NOMO-1 treated with DMSO at 0.1 percent for 48 hours (cell line): ENCODE measurements at regions not wholly inside any gene's neighbourhood (a gene's known extent, or its start where the extent isn't known, plus 50 kb on each side); places are given as distances from the start of the nearest gene placed in this dataset.

Experiments used
- DNase-seq: peaks from one replicate; lab custom pipeline; 2025; ENCODE audit not compliant: unreplicated experiment; lab: John Stamatoyannopoulos, UW

DNA sequence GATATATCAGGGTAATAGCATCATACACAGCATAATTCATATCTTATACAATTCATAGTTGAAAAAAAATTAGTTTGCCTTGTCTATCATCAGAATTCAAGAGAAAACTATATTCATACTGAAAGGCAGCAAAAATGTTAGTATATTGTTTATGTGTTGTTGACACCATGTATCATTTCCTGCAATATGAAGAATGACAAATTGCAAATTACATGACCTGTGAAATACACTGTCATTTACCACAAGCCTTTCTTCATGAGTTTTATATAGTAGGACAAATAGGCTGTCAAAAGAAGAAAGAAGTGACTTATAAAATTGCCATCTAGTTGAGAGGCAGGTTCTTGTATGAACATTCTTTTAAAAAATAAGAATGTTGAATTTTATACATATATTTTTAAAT is 1136.3 kb upstream of the CDH9 start:
- no peak for DNase-seq

DNA sequence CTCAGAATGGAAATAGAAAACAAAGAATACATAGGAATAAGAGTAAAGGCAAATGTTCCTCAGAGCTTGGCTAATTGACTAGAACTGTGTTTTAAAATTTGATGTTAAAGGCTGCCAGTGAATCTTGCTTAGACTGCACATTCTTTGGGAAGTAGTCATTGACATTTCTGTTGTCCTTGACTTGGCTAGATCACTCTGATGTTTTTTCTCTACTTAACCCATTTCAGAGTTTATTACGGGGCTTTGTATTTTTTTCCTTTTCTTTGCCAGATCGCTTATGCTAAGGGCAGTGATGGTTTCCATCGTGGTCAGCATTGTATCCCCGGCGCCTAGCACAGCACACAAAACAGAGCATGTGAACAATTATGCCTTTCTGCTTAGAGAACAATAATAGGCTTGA is 1126.7 kb upstream of the CDH9 start:
- DNase-seq: no peak

DNA sequence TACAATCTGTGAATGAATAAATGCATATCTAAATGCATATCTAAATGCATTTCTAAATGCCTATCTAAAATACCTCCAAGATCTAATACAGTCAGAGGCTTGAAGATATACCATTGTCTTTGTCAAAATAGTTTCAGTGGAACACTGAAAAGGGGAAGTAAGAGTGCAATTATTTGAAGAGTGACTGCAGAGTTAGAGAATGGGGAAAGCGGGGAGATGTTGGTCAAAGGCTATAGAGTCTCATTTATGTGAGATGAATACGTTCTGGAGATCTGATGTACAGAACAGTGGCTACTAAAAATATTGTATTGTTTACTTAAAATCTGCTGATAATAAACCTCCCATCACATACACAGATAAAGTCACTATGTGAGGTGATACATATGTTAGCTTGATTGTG is 1126.2 kb upstream of the CDH9 start:
- DNase-seq: peak; percentile 67

DNA sequence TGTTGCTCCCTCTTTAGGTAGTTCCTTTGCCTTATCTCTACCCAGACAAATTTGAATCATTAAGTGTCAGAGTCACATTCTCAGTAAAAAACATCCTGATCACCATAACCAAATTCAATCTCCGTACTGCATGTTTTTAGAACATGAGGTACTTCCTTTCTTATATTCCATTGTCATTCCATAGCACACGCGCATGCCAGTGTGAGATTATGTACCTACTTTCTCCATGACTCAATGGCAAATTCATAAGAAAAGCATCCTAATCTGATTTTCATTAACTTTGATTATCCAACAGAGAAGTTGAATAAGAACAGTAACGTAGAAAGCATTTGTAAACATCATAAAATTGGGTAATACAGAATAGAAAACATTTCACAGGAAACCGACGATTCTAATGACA is 1118.6 kb upstream of the CDH9 start:
- DNase-seq: no peak

DNA sequence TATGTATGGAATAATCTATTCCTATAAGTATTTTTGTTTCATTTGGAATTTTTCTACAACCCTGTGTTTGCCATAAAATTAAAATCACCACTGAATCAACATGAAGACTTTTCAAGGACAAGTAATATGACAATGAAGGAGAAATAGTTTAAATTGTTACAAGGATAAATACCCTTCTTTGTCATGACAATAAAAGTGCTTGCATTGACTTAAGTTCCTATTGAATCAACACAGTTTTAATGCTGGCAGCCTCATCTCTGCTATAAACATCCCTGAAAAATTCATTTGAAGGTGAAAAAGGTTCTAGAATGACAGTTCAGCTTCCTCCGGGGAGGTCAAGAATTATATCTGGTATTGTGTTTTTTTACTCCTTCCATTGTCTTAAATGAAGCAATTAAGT is 1105.1 kb upstream of the CDH9 start:
- no peak for DNase-seq

DNA sequence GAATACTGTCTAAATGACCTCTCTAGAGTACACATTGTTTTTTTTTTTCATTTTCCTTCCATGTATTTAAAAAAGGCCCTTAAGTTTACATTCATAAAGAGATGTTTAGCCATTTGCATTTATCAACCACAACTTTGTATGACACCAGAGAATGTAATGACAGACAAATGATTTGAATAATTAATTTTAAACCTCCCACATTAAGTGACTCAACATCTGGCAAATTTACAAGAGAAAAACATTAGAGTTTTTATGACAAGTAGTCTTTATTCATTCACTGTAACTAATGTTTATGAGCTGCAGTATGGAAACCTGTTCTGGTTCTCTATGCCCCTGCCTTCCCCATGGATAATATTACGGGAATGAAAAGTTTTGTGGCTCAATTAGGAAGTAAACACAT is 1093.8 kb upstream of the CDH9 start:
- no peak for DNase-seq

DNA sequence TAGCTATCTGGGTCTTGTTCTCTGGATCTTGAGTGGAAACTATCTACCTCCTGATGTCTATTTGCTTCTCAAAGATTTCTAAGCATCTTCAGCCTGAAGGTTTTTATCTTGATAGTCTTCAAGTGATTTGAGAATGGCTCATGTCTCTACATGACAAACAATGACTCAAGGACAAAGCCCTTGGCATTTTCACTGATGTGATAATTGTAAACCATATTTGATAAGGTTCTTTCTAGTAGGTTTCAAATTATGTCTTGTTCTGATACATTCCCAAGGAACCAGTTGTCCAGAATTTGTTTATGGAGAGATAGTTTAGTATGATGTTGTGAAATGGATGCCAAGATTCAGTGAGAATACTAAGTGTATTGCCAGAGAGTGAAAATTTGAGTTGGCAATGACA is 1079.3 kb upstream of the CDH9 start:
- DNase-seq: no peak

DNA sequence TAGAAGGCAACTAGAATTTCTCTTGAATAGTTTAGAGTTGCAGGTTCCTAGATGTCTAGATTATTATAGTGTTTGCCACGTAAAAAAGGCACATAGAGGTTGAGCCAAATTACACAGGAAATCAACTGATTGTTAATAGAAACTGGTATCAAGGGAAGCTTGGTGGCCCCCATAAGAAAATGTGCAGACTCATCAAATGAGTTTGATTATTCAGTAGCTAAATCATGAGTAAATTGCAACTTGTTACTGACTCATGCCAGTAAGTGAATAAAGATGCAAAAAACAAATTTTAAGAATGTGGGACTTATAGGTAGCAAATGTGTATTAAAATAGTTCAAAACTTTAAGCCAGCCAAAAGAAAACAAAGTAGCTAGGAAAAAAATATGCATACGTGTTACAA is 1078.9 kb upstream of the CDH9 start:
- no peak for DNase-seq

DNA sequence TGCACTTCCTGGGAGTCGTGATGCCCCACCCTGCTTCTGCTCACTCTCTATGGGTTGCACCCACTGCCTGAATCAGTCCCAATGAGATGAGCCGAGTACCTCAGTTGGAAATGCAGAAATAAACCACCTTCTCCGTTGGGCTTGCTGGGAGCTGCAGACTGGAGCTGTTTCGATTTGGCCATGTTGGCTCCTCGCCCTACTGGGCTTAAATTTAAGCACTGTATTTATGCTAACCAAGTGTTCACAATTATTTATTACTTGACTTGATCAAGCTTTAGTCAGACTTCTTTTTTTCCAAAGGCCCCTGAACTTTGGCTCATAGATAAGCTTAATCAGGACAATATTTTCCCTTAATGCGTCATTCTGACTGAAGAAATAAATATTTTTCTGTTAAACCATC is 1072.4 kb upstream of the CDH9 start:
- no peak for DNase-seq

DNA sequence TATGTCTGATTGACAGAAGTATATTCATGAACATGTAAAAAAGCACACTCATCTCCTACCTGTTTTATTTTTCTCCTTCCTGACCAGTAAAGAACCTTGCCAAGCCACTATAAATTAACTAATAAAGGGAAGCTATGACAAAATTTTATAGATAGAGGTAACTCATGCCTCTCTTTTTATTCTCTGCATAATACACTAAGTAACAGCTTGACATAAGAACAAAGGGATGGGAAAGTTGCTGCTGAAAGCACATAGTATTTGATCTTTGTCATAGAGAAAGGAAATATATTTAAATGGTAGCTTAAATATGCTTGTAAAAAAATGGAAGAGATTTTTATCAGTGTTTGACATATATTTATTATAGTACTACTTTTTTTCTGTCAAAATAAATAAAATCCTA is 1065.7 kb upstream of the CDH9 start:
- DNase-seq: no peak

DNA sequence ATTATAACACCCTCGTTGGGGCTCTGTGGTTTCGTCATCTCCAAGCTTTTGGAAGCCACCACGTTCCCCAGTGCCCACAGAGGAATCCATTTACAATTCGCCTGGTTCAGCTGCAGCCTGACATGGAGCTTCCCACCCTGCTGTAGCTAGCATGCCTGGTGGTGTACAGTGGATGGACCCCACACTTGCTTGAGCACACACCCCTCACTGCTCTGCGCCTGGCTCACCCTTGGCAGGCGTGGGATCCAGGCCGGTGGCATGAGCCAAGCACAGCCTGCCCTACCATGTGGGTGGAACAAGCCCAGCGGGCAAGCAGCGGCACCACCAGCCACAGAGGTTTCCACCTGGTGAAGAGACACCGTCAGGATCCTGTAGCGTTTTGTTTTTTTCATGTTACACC is 1045.7 kb upstream of the CDH9 start:
- no peak for DNase-seq

DNA sequence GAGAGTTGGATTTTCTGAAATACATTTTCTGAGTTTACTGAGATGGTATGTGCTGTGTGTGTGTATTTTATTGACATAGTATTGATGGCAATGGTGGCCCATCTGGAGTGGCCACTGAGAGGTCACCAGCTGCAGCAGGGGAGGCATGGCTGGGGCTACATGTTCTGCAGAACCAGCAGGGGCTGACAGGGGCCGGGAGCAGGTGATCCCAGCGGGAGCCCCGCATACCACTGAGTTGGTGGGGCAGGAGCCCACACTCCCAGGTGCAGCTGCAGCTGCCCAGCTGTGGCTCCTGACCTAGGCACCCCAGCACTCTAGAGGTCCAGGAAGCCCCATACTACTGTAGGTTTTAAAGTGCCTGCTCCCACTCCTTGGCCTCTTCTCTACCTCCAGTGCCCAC is 1044.2 kb upstream of the CDH9 start:
- DNase-seq: no peak

DNA sequence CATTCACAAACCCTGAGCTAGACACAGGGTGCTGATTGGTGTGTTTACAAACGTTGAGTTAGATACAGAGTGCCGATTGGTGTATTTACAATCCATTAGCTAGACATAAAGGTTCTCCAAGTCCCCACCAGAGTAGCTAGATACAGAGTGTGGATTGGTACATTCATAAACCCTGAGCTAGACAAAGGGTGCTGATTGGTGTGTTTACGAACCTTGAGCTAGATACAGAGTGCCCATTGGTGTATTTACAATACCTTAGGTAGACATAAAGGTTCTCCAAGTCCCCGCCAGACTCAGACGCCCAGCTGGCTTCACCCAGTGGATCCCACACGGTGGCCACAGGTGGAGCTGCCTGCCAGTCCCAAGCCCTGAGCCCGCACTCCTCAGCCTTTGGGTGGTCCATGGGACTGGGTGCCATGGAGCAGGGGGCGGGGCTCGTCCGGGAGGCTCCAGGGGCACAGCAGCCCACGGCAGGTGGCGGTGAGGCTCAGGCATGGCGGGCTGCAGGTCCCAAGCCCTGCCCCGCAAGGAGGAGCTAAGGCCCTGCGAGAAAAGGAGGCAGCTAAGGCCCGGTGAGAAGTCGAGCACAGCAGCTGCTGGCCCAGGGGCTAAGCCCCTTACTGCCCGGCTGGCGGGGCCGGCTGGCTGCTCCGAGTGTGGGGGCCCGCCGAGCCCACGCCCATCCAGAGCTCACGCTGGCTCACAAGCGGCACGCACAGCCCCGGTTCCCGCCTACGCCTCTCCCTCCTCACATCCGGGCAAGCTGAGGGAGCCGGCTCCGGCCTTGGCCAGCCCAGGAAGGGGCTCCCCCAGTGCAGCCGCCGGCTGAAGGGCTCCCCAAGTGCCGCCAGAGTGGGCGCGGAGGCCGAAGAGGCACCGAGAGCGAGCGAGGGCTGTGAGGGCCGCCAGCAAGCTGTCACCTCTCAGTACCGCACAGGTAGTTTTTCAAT is 1039.2 kb upstream of the CDH9 start:
- DNase-seq: no peak

DNA sequence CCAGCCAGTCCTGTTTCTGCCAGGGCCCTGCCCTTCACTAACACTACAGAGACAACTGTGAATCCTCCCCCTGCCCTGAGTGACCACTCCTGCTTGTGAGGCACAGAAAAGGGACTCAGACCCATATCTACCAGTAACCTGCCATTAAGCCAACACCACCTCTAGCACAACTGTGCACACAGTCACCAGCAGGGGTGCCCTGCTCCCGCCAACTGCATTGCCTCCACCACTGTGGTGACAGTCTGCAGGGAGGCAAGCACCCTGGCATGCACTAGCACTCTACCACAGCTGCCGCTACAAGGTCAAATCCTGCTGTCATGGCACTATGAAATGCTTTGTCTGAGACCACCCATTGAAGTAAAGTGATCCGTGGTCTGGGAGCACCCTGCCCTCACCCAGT is 1028.5 kb upstream of the CDH9 start:
- DNase-seq: no peak

DNA sequence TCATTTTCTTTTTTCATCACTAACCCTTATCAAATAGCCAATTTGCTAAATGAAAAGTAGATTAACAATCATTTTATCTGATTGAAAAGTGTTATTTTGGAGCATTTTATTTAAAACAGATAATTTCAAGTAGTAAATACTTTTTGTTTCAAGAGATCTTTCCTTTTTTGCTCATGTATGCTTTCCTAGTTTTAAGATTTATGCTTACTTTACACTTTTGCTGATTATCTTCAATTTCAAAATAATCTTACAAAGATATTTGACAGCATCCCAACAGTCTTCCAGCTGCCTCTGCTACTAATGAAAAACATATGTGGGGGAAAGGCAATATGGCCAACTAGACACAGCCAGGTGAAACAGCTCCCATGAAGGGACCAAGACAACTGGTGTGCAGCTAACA is 1027.3 kb upstream of the CDH9 start:
- no peak for DNase-seq

DNA sequence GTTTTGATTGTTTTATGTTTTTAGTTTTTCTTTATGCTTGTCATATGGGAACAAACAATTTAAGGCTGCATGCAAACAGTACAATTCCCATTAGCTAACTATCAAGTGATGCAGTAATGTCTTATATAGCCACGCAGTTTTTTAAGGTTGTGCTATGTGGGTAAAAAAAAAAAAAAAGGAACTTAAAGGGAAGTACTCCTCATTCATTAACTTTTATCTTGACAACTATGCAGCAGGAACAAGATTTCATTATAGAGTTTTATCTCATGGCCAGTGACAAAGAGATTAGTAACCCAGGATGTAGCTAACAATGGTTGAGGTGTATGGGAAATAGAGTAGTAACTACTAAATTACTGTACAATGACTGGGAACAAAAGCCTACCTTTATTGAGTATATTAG is 1008.2 kb upstream of the CDH9 start:
- DNase-seq: no peak

DNA sequence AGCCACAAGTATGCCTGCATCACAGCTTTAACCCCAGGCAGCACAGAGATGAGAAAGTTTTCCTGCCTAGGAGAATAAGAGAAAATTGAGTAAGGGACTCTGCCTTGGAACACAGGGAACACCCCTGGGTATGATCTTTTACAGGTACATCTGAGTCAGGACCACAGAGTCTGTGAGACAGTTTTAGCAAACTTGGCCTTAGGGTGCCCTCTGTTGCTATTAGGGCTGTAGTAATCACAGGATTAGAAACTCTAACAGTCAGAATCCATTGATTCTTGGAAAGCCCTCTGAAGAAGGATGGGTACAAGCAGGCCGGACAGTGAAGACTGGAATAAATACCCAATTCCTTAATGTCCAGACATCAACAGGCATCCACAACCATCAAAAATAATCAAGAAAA is 989.5 kb upstream of the CDH9 start:
- no peak for DNase-seq

DNA sequence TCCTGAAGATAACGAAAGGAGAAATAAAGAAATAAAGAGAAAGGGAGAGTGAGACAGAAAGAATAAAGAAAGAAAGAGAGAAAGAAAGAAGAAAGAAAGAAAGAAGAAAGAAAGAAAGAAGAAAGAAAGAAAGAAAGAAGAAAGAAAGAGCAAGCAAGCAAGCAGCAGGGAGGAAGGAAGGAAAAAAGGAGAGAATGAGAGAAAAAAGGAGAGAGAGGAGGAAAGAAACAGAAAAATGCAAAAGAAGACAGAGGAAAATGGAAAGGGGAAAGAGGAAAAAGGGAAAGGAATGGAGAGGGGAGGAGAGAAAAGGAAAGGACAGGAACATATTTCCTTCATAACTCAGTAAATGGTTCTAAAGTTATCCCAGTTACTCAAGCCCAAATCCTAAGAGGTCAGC is 978.8 kb upstream of the CDH9 start:
- no peak for DNase-seq

DNA sequence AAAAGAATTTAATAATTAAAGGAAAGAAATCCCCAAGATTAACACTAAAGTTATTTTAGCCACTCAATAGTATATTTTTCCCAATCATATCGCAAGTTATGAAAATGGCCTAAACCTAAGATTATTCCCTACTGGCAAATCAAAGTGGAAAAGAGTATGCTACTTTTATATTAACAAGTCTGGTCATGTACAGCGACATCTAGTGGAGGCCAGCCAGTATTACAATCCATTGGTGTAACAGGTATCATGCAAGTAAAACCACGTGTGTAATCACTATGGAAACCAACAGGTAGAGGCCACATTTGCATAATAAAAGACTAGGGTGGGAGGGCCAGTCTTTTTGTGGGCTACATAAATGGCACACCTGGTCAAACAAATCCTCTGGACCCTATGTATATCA is 976.4 kb upstream of the CDH9 start:
- peak; percentile 39 for DNase-seq

DNA sequence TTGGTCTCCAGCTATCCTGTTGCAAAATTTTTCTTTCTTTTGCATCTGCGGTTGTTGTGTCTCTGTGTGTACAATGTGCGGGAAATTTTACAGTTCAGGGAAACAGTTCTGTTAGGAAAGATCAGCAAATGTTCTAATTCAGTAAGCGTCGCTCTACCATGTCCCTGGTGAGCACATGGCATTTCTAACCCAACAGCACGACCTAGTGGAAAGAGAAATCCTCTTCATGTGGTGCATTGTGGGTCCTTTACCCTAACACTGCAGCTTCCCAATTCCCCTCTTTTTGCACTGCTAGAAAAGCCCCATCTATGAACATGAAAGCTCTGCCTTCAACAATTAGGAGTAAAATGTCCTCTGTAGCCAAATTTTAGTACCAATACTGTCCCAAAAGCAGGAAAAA is 974.2 kb upstream of the CDH9 start:
- no peak for DNase-seq

DNA sequence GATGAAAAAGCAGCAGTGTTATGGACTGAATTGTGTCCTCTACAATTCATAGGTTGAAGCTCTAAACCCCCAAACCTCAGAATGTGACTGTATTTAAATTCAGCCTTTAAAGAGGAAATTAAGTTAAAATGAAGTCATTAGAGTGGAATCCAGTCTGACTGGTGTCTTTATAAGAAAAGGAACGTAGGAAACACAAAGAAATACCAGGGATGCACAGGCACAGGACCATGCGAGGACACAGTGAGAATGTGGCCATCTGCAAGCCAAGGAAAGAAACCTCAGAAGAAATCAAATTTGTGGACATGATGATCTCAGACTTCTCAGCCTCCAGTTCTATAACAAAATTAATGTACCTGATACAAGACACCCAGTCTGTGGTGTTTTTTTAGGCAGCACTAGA is 971.2 kb upstream of the CDH9 start:
- no peak for DNase-seq

DNA sequence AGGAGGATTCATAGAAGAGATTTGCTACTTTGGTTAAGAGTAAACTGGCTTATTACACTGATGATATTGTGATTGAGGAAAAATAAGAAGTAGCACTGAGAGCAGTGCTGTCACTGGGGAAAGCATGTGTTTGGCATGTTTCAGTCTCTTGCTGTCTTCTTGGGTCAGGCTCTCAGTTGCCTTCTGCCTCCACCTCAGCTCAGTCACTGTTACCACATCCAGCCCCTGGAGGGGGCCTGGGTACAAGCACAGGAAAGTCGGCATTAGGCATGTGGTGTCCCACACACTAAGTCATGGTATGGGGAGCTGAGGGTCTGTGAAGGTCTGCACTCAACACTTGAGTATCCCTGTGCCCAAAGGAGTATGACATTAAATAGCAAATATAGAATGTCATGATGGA is 958.3 kb upstream of the CDH9 start:
- no peak for DNase-seq

DNA sequence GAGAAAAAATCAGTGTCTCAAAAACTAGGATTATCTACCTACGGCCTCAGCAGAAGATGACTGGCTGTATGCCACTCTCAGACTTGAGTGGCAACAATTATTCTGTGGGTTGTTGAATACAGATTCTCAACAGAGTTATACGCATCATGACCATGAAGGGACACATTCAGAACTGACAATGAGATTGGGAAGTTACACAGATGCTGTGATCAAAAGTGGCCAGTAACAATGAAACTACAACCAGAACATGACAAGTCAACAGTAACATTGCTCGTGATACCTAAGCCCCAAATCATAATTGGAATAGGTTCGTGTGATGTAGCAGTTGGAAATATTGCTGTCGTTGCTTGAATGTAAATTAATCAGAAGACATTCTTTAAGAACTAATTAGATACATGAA is 957.5 kb upstream of the CDH9 start:
- DNase-seq: no peak
